GM12878 (cell line): ENCODE measurements at regions not wholly inside any gene's neighbourhood (a gene's known extent, or its start where the extent isn't known, plus 50 kb on each side); places are given as distances from the start of the nearest gene placed in this dataset.
"Not testable (repeated sequence)": the region's sequence is repeated elsewhere in the genome, so short reads cannot be mapped to it uniquely, and the experiment has no call there.

Experiments
- ATAC-seq: fragments of 200-7000 bp; cut with Tn5 transposase; 3 replicates; pipeline ENCODE4 v1.9.1; 2020; ENCODE audit warnings: mild to moderate bottlenecking, moderate library complexity
- BruUV-seq: library from RNA; stranded (reverse); fragments of 400-500 nt; replicated peaks from 2 replicates; lab custom pipeline; 2021; lab: Mats Ljungman, UMichigan
- CTCF ChIA-PET: fragments of 300-600 bp; sonication (Branson Sonifier 250); formaldehyde crosslinking; extraction: SDS; loops from one replicate; lab custom pipeline; 2021; ENCODE audit warnings: inconsistent platforms; lab: Yijun Ruan, JAX
- POLR2A ChIA-PET: fragments of 350-600 bp; formaldehyde crosslinking; extraction: SDS; loops from one replicate; lab custom pipeline; 2021; ENCODE audit warnings: inconsistent platforms; lab: Charles Lee
- RAD21 ChIA-PET: fragments of 300-600 bp; sonication (Branson Sonifier 250); formaldehyde crosslinking; loops from one replicate; lab custom pipeline; 2023; ENCODE audit warnings: antibody characterized with exemption; ENCODE audit not compliant: unreplicated experiment; lab: Charles Lee
- SMC1A ChIA-PET: fragments of 300-600 bp; sonication (Branson Sonifier 250); formaldehyde crosslinking; loops from one replicate; lab custom pipeline; 2023; ENCODE audit not compliant: unreplicated experiment, uncharacterized antibody; lab: Charles Lee
- DNase-seq: peaks from one replicate; pipeline ENCODE4 v3.0.0-alpha.2; 2011; ENCODE audit warnings: low read depth, low spot score
- FAIRE-seq: peaks from 3 replicates; lab custom pipeline; 2011; peaks lifted over from hg19 to GRCh38; lab: Jason Lieb, UNC
- H2AFZ ChIP-seq: 2 replicates; pipeline ENCODE4 v1.6.0; 2011; ENCODE audit warnings: low read depth, low read length, control low read depth; ENCODE audit not compliant: control insufficient read depth
- H3K27ac ChIP-seq: 2 replicates; pipeline ENCODE4 v1.5.1; 2011; ENCODE audit warnings: control low read depth; ENCODE audit not compliant: control insufficient read depth, insufficient read depth
- H3K27me3 ChIP-seq, 2 experiments: replicated peaks in 1 of 2; 2 replicates each; pipeline versions ENCODE4 v1.6.0 to v1.6.1; 2011; ENCODE audit warnings: low read length in 1 of 2; ENCODE audit not compliant: control insufficient read depth in 2 of 2, insufficient read depth in 2 of 2
- H3K36me3 ChIP-seq, 2 experiments: 2 replicates each; pipeline ENCODE4 v1.5.1; 2011; ENCODE audit warnings: low read length in 1 of 2; ENCODE audit not compliant: control insufficient read depth in 2 of 2, insufficient read depth in 2 of 2
- H3K4me1 ChIP-seq: 2 replicates; pipeline ENCODE4 v1.6.1; 2011; ENCODE audit warnings: mild to moderate bottlenecking, low read length, moderate library complexity, mixed read lengths; ENCODE audit not compliant: control insufficient read depth, insufficient read depth
- H3K4me2 ChIP-seq: 2 replicates; pipeline ENCODE4 v1.6.0; 2011; ENCODE audit warnings: control low read depth; ENCODE audit not compliant: control insufficient read depth, insufficient read depth
- H3K4me3 ChIP-seq: fragments of 200-600 bp; sonication (generic); 2 replicates; pipeline ENCODE4 v1.5.1; 2016
- H3K79me2 ChIP-seq: 2 replicates; pipeline ENCODE4 v1.6.0; 2011; ENCODE audit warnings: low read length; ENCODE audit not compliant: control insufficient read depth, insufficient read depth
- H3K9ac ChIP-seq: 2 replicates; pipeline ENCODE4 v1.8.0; 2011; ENCODE audit warnings: low read length, control low read depth, mixed read lengths; ENCODE audit not compliant: control insufficient read depth, insufficient read depth
- H3K9me3 ChIP-seq: replicated peaks from 3 replicates; pipeline ENCODE4 v1.5.1; 2011; ENCODE audit warnings: mild to moderate bottlenecking, low read length; ENCODE audit not compliant: control insufficient read depth, insufficient read depth
- H4K20me1 ChIP-seq: 2 replicates; pipeline ENCODE4 v1.6.0; 2011; ENCODE audit not compliant: control insufficient read depth, insufficient read depth
- ZNF622 ChIP-seq: fragments of 450-650 bp; IDR thresholded peaks from 2 replicates; pipeline ENCODE4 v1.6.1; 2017; ENCODE audit warnings: mild to moderate bottlenecking, inconsistent platforms
- WGBS: methylation state at CpG from one replicate; pipeline ENCODE4 v1.1.6; 2016; ENCODE audit warnings: low lambda C conversion rate; ENCODE audit not compliant: insufficient replicate concordance, insufficient coverage; ENCODE audit errors: missing lambda C conversion rate; 5-methylcytosine and 5-hydroxymethylcytosine counted together
- in situ Hi-C: fragments of 300-500 bp; cut with MboI; formaldehyde crosslinking; loops from 9 replicates; pipeline ENCODE4 v1.14.3; 2018; ENCODE audit warnings: mixed read lengths
- intact Hi-C: fragments of 100-400 bp; cut with micrococcal nuclease; formaldehyde crosslinking; loops from one replicate; pipeline ENCODE4 v1.14.2; 2022; ENCODE audit not compliant: unreplicated experiment
- TF ChIP-seq, protein P1 (sequence below): fragments of 450-650 bp; IDR thresholded peaks from 2 replicates; pipeline ENCODE4 v1.6.1; 2017; ENCODE audit warnings: mild to moderate bottlenecking, moderate library complexity
- TF ChIP-seq, protein P2 (sequence below): IDR thresholded peaks from 2 replicates; pipeline ENCODE4 v1.6.1; 2012; ENCODE audit warnings: low read depth, low read length, improper control_type of control experiment

DNA sequence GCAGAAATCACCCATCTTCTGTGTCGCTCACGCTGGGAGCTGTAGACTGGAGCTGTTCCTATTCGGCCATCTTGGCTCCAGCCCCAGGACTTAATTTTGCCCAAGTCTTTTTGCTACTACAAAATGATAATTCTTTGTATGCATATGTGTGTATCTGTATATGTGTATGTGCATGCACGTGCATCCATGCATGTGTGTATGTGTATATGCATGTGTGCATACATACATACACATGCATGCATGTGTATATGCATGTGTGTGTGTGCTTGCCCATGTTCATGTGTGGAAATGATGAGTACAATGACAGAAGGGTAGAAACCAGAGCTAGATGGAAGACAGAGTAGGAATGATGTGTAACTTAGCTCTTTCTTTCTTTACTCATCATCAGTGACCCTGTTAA is 497.9 kb upstream of the SPRED2 start (continued):
- TF ChIP-seq, protein P1, sequence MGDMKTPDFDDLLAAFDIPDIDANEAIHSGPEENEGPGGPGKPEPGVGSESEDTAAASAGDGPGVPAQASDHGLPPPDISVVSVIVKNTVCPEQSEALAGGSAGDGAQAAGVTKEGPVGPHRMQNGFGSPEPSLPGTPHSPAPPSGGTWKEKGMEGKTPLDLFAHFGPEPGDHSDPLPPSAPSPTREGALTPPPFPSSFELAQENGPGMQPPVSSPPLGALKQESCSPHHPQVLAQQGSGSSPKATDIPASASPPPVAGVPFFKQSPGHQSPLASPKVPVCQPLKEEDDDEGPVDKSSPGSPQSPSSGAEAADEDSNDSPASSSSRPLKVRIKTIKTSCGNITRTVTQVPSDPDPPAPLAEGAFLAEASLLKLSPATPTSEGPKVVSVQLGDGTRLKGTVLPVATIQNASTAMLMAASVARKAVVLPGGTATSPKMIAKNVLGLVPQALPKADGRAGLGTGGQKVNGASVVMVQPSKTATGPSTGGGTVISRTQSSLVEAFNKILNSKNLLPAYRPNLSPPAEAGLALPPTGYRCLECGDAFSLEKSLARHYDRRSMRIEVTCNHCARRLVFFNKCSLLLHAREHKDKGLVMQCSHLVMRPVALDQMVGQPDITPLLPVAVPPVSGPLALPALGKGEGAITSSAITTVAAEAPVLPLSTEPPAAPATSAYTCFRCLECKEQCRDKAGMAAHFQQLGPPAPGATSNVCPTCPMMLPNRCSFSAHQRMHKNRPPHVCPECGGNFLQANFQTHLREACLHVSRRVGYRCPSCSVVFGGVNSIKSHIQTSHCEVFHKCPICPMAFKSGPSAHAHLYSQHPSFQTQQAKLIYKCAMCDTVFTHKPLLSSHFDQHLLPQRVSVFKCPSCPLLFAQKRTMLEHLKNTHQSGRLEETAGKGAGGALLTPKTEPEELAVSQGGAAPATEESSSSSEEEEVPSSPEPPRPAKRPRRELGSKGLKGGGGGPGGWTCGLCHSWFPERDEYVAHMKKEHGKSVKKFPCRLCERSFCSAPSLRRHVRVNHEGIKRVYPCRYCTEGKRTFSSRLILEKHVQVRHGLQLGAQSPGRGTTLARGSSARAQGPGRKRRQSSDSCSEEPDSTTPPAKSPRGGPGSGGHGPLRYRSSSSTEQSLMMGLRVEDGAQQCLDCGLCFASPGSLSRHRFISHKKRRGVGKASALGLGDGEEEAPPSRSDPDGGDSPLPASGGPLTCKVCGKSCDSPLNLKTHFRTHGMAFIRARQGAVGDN = no peak
- TF ChIP-seq, protein P2, sequence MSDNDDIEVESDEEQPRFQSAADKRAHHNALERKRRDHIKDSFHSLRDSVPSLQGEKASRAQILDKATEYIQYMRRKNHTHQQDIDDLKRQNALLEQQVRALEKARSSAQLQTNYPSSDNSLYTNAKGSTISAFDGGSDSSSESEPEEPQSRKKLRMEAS = no peak
- no peak for TF ChIP-seq ZNF622
- TF ChIP-seq, all 136 proteins: peak for 0

DNA sequence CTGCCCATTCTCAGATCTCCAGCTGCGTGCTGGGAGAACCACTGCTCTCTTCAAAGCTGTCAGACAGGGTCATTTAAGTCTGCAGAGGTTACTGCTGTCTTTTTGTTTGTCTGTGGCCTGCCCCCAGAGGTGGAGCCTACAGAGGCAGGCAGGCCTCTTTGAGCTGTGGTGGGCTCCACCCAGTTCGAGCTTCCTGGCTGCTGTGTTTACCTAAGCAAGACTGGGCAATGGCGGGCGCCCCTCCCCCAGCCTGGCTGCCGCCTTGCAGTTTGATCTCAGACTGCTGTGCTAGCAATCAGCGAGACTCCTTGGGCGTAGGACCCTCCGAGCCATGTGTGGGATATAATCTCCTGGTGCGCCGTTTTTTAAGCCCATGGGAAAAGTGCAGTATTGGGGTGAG is 497.3 kb upstream of the SPRED2 start:
- POLR2A ChIA-PET, SMC1A ChIA-PET, in situ Hi-C loops, H3K9me3 ChIP-seq, H4K20me1 ChIP-seq, RAD21 ChIA-PET, H3K27me3 ChIP-seq, intact Hi-C loops, FAIRE-seq, BruUV-seq, H3K4me2 ChIP-seq, H3K4me1 ChIP-seq, ATAC-seq, H3K4me3 ChIP-seq, CTCF ChIA-PET, H3K27ac ChIP-seq, DNase-seq, H3K79me2 ChIP-seq, H3K36me3 ChIP-seq, H3K9ac ChIP-seq, H2AFZ ChIP-seq: not testable (repeated sequence)
- 52% methylated on average over 9 of the region's 10 CpGs for WGBS
